RWPE2 (cell line): ENCODE measurements at regions not wholly inside any gene's neighbourhood (a gene's known extent, or its start where the extent isn't known, plus 50 kb on each side); places are given as distances from the start of the nearest gene placed in this dataset.

Experiments
- ATAC-seq: fragments of 200-7000 bp; cut with Tn5 transposase; 3 replicates; pipeline ENCODE4 v1.9.1; 2021; ENCODE audit warnings: low read depth
- DNase-seq: peaks from one replicate; pipeline ENCODE4 v3.0.0-alpha.2; 2020; ENCODE audit warnings: low spot score
- H3K27ac ChIP-seq: fragments of 450-650 bp; 2 replicates; pipeline ENCODE4 v1.5.1; 2017; ENCODE audit warnings: mild to moderate bottlenecking; ENCODE audit not compliant: poor library complexity, severe bottlenecking
- H3K27me3 ChIP-seq: fragments of 250-450 bp; sonication (Bioruptor Pico); 2 replicates; pipeline ENCODE4 v1.5.1; 2021; ENCODE audit warnings: mild to moderate bottlenecking, moderate library complexity; ENCODE audit not compliant: insufficient read depth, poor library complexity, severe bottlenecking
- H3K36me3 ChIP-seq: fragments of 250-450 bp; sonication (Bioruptor Pico); 2 replicates; pipeline ENCODE4 v1.5.1; 2020; ENCODE audit warnings: low read depth, mild to moderate bottlenecking, moderate library complexity
- H3K4me1 ChIP-seq: fragments of 250-450 bp; sonication (Bioruptor Pico); 2 replicates; pipeline ENCODE4 v1.5.1; 2021; ENCODE audit warnings: mild to moderate bottlenecking, moderate library complexity; ENCODE audit not compliant: insufficient read depth, poor library complexity, severe bottlenecking
- H3K4me3 ChIP-seq: fragments of 250-450 bp; sonication (Bioruptor Pico); 2 replicates; pipeline ENCODE4 v1.5.1; 2021; ENCODE audit warnings: mild to moderate bottlenecking, moderate library complexity; ENCODE audit not compliant: severe bottlenecking
- H3K9me3 ChIP-seq: fragments of 250-450 bp; sonication (Bioruptor Pico); 2 replicates; pipeline ENCODE4 v1.5.1; 2021; ENCODE audit warnings: mild to moderate bottlenecking, moderate library complexity; ENCODE audit not compliant: severe bottlenecking
- CTCF ChIP-seq: fragments of 450-650 bp; IDR thresholded peaks from one replicate; pipeline ENCODE4 v1.5.1; 2017; ENCODE audit warnings: mild to moderate bottlenecking, moderate library complexity; ENCODE audit not compliant: poor library complexity, severe bottlenecking

DNA sequence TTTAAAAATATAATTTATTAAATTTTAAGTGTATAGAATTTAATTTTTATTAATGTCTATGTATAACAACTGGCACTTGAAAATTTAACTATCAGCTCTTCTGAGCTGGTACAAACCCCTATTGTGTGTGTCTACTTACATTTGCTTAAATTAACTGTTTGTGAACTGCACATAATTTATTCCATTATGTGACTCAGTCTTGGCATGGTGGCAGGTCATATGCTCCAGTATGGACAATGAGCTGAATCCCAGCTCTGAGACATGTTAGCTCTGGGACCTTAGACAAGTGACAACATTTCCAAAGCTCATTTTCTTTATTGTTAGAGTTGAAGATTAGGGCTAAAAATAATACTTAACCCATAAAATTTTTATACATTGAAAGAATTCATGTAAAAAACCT lies 526.1 kb upstream of the MARCKS start:
- ATAC-seq (no peak), DNase-seq (no peak)
- Histone ChIP-seq H3K27me3 (no peaks in the 10 kb centered on the region), H3K36me3 (no peaks in the 10 kb centered on the region), H3K4me1 (no peaks in the 10 kb centered on the region), H3K4me3 (no peak overlapping the region), H3K27ac (no peak overlapping the region), H3K9me3 (no peaks in the 10 kb centered on the region)
- TF ChIP-seq CTCF: no peak

DNA sequence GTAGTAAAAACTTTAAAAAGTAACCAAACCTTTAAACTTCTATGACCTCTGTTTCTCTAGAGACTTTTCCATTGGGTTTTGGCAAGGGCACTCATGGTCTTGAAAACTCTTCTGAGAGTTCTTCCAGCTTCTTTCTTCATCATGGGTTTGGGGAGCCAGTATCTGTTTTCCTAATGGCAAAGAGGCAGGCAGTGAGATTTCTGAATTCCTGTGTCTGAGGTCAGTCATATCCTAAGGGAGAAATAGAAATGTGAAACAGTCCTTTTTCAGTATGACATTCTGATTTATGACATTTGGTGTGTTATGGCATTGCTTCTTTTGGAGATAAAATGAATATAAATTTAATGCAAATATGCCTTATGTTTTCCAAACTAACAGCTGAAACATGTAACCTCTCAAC lies 518.5 kb upstream of the MARCKS start:
- ATAC-seq: no peak
- DNase-seq: no peak
- TF ChIP-seq CTCF: no peak
- Histone ChIP-seq H3K4me1 (no peaks in the 10 kb centered on the region), H3K9me3 (no peaks in the 10 kb centered on the region), H3K36me3 (no peaks in the 10 kb centered on the region), H3K27ac (no peak overlapping the region), H3K27me3 (no peaks in the 10 kb centered on the region), H3K4me3 (no peak overlapping the region)

- Histone ChIP-seq H3K9me3 (no peaks in the 10 kb centered on the region), H3K4me3 (no peak overlapping the region), H3K27ac (no peak overlapping the region), H3K4me1 (no peaks in the 10 kb centered on the region), H3K27me3 (no peaks in the 10 kb centered on the region), H3K36me3 (no peaks in the 10 kb centered on the region)
- ATAC-seq (no peak), DNase-seq (no peak)
- TF ChIP-seq CTCF: no peak
Observed at GRCh38 chr6:113339209-113339608, 517.9 kb upstream of the MARCKS start.

- H3K27ac ChIP-seq: no peak overlapping the region
- no peak overlapping the region for H3K4me3 ChIP-seq
- no peak for TF ChIP-seq CTCF
- no peaks in the 10 kb centered on the region for H3K9me3 ChIP-seq
- no peaks in the 10 kb centered on the region for H3K4me1 ChIP-seq
- ATAC-seq (no peak), DNase-seq (no peak)
- no peaks in the 10 kb centered on the region for H3K27me3 ChIP-seq
- H3K36me3 ChIP-seq: no peaks in the 10 kb centered on the region
Observed at GRCh38 chr6:113340371-113340770, 516.8 kb upstream of the MARCKS start.

GRCh38 chr6:113343940-113344339 lies 513.2 kb upstream of the MARCKS start:
- H3K4me3 ChIP-seq: no peak overlapping the region
- TF ChIP-seq CTCF: no peak
- H3K36me3 ChIP-seq: no peaks in the 10 kb centered on the region
- DNase-seq: no peak
- no peak for ATAC-seq
- H3K9me3 ChIP-seq: no peaks in the 10 kb centered on the region
- no peaks in the 10 kb centered on the region for H3K4me1 ChIP-seq
- H3K27me3 ChIP-seq: no peaks in the 10 kb centered on the region
- H3K27ac ChIP-seq: no peak overlapping the region
